D341Med (cell line): ENCODE measurements at regions not wholly inside any gene's neighbourhood (a gene's known extent, or its start where the extent isn't known, plus 50 kb on each side); places are given as distances from the start of the nearest gene placed in this dataset.
"Not testable (repeated sequence)": the region's sequence is repeated elsewhere in the genome, so short reads cannot be mapped to it uniquely, and the experiment has no call there.

Experiments used
- DNase-seq: peaks from one replicate; pipeline ENCODE4 v3.0.0; 2012; ENCODE audit warnings: low spot score

- no peak for DNase-seq
Observed at GRCh38 chr4:23022032-23022431, 329.3 kb downstream of the GBA3 start.

- DNase-seq: no peak
Observed at GRCh38 chr4:23021040-23021439, 328.3 kb downstream of the GBA3 start.

- not testable (repeated sequence) for DNase-seq
Observed at GRCh38 chr4:23020399-23020798, 327.7 kb downstream of the GBA3 start.

GRCh38 chr4:23016981-23017380 is 324.2 kb downstream of the GBA3 start:
- no peak for DNase-seq

DNA sequence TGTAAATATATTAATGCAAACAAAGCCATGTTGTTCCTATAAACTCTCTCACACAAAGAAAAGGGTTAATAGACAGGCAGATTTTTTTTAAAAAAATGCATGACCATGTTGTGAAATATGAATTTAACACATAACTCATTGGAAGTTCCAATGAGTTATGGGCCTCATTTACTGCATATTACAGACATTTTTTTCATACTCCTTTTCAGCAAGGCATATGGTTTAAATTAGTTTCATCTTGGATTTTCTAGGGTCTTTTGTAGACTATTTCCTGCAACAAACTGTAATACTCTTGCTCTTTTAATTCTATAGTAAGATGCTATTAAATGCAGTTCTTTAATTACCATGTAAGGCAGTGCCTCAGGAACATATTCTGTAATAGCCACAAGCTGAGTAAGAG is 323.1 kb downstream of the GBA3 start:
- DNase-seq: no peak

- DNase-seq: no peak
Observed at GRCh38 chr4:23009093-23009492, 316.4 kb downstream of the GBA3 start.

- DNase-seq: no peak
Observed at GRCh38 chr4:23006756-23007155, 314.0 kb downstream of the GBA3 start.

- DNase-seq: no peak
Observed at GRCh38 chr4:23005691-23006090, 313.0 kb downstream of the GBA3 start.

- DNase-seq: no peak
Observed at GRCh38 chr4:23001478-23001877, 308.7 kb downstream of the GBA3 start.

DNA sequence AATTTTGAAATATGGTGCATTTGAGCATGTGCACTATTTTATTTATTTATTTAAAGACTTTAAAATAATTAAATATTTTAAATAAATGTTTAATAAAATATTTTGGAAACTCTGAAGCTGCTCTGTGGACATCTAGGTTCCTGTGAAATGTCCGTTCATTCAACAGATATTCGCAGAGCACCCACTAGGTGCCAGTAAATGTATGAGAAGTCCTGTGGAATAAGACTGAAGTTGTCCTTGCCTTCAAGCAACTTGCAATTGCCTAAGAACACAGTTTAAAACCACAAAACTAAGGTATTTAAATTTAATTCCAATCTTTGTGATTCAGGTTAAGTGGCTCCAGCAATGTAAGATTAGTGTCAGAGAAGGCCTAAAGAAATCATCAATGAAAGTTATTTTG is 306.7 kb downstream of the GBA3 start:
- no peak for DNase-seq

DNA sequence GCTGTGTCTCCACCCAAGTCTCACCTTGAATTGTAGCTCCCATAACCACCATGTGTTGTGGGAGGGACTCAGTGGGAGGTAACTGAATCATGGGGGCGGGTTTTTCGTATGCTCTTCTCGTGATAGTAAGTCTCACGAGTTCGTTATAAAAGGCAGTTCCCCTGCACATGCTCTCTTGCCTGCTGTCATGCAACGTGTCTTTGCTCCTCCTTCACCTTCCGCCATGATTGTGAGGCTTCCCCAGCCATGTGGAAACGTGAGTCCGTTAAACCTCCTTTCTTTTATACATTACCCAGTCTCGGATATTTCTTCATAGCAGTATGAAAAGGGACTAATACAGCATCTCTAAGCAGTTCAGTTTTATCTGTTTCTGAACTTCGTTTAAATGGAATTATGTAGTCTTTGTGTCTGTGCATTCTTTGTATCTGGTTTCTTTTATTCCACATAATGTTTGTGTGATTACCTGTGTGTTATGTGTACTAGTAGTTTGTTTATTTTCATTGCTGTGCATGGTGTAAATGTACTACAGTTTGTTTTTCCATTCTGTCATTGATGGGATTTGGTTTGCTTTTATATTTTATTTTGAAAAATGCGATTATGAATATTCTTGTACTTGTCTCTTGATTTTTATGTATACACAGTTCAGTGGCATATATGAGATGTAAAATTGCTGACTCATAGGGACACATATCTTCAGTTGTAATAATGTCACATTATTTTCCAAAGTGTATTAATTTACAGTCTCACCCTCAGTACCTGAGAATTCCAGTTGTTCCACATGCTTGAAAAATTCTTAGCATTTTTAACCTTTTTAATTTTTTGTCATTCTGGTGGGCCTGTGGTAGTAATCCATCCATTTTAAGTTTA is 304.9 kb downstream of the GBA3 start:
- no peak for DNase-seq

DNA sequence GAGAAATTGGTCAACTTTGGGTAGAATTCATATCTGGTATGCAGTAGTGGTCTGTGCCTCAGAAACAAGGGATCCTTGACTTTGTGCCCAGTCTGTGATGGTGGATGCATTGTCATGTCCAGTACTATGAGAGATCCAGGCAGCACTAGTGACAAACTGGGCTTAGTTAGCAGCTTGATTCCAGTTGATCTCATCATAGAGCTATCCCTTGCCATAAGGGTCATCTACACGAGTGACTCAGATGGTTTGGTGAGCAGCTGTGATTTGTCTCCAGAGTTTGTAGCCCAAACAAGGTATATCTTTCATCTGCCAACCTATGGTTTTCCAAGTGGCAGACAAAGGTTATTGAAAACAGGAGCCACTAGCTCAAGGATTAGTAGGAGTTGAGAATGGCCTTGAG is 298.8 kb downstream of the GBA3 start:
- no peak for DNase-seq

GRCh38 chr4:22988526-22988925 is 295.8 kb downstream of the GBA3 start:
- no peak for DNase-seq

DNA sequence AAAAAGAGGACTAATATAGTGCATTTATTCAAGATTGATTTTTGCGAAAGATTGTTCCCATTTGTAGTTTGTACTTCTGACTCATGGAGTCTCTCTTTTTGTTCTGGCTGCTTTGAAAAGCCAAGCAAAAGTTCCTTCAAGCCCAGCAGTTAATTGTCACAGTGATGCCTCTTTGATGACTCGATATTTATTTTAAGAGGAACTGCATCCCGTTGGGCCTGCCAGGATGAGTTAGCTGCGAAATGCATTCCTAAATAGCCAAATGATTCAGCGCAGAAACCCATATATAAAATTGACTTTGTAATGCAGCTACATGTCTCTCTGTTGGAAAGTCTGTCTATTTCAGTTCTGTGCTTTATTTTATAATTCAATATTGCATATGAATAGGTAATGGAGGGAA is 295.1 kb downstream of the GBA3 start:
- no peak for DNase-seq

DNA sequence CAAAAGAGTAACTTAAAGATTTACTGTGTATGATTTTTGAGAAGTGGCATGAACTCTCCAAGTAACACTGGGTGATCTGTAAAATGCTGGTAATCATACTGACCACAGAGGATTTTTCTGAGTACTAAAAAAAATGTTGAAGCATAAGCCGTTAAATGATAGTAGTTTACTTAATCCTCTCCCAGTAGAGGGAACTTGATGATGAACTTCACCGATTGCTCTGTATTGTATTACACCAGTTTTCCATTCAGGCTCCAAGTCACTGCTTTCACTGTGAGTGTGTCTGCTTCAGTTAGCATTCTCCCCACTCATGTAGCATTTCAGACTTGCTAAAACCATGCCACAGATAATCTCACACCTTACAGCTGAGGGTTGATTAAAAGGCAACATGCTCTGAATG is 294.1 kb downstream of the GBA3 start:
- DNase-seq: no peak

DNA sequence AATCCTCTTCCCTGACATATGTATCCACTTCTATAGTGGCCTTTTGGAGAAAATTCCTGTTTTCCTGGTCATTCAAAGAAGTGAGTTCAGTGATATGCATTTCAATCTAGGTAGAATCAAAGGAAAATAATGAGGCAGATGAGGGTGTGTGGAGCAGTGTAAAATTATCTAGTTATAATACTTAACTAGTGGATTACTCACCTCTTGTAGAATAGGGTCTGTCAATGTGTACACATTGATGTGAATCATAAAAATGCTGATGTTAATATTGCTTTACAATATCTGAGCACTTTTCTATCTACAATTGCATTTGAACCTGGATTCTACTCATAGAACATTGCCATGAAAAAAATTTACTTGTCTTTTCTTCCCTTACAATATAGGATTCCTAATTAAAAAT is 293.5 kb downstream of the GBA3 start:
- no peak for DNase-seq

DNA sequence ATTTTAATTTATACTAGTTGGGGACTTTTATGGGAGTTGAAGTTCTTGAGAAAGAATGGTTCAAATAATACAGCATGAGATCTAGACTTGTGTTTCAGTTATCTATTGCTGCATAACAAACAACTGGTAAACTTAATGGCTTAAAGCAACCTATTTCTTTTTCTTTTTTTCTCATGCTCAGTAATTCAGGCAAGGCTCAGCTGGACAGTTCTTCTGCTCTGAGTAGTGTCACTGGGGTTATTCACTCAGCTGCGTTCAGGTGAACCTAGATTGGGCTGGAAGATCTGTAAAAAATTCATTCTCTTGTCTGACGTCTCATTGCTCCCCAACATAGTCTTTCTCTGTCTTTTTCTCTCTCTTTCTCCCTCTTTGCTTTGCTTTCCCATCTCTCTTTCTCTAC is 291.7 kb downstream of the GBA3 start:
- DNase-seq: no peak

DNA sequence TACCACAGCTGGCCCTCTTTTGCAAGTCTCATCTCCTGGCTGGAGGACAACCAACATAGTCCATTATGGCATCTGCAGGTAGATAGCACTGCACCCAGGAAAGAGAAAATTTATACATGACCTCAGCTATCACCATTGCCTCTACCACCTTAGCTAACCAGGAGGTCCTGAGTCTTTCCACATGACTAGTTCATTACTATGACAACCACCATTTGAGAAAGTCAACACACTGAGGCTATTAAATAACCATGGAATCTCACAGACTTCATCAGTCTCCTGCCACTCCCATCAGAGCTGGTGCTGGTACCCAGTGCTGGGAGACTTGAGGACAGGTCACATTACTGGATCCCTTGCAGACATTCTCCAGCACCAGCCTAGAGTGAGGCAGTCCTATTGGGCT is 285.9 kb downstream of the GBA3 start:
- DNase-seq: no peak

- DNase-seq: no peak
Observed at GRCh38 chr4:22970665-22971064, 277.9 kb downstream of the GBA3 start.

- no peak for DNase-seq
Observed at GRCh38 chr4:22969287-22969896, 276.7 kb downstream of the GBA3 start.

DNA sequence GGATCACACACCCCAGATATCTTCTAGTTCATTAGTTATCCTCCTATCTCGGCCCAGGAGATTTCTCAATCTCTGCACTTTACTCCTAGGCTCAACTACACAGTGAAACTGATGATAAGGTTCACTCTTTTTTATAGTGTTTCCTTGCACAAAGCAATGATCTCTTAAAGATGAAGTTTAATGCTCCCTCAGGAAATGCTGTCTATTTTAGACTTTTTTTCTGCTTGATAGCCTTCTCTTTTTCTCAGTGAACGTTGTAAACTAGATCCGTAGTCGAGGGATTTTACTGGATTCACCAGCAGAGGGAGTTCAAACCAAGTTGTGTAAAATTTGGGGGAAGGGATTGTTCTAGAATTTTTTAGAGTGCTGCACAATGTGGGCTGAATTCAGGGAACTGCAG is 269.6 kb downstream of the GBA3 start:
- no peak for DNase-seq

DNA sequence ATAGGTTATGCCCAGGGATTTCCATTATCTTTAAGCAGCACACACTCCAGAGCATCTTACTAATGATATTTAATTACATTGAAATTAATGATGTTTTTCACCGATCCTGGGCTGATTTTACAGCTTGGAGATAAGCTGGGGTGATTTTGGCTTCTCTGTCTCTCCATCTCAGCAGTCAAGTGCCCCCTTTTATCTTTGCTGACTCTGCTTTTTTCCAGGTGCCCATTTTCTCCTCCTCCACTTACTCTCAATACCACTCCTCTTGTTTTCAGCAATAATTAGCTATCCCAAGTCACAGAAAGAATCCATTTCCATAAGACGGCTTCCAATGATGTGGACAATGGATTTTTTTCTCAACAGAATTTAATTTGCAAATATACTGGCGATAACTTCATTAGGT is 266.7 kb downstream of the GBA3 start:
- DNase-seq: no peak

DNA sequence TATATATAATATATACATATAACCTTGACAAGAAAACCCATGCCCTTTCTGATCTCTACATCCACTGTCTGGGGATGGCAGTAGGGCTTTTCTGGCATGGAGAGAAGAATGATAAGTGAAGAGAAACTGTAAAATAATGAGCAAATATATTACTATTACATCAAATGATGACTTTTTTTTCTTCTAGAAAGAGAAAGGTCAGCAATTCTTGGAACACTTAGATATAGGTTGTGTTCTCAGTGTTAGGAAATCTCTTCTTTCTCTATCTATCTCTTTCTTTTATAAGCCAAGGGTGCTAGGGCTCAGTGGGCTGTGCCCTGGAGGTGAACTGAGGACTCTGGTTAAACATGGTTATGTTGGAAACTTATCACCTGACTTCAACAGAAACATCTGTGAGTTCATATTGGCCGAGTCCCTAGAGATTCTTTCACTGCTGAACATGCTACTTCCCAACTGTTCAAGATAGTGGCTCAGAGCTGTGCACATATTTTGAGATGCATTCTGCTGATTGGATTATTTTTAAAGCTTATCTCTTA is 265.1 kb downstream of the GBA3 start:
- DNase-seq: no peak
